H1 (cell line): ENCODE measurements at regions not wholly inside any gene's neighbourhood (a gene's known extent, or its start where the extent isn't known, plus 50 kb on each side); places are given as distances from the start of the nearest gene placed in this dataset.

Experiments
- CTCF ChIA-PET: fragments of 300-600 bp; sonication (Branson Sonifier 250); formaldehyde crosslinking; loops from one replicate; lab custom pipeline; 2021; ENCODE audit not compliant: partially characterized antibody; lab: Charles Lee
- POLR2A ChIA-PET: fragments of 300-600 bp; sonication (Branson Sonifier 250); formaldehyde crosslinking; loops from one replicate; lab custom pipeline; 2021; ENCODE audit warnings: inconsistent platforms; ENCODE audit not compliant: partially characterized antibody; lab: Charles Lee
- DNase-seq, 2 experiments: peaks; one replicate each; pipeline versions ENCODE4 v3.0.0 to v3.0.0-alpha.2; 2010 to 2022; ENCODE audit warnings: low spot score in 2 of 2, low read depth in 1 of 2, mixed read lengths in 1 of 2
- FAIRE-seq: peaks from 2 replicates; lab custom pipeline; 2011; peaks lifted over from hg19 to GRCh38; lab: Jason Lieb, UNC
- H2AFZ ChIP-seq: 2 replicates; pipeline ENCODE4 v1.8.1; 2012; ENCODE audit warnings: low read length, inconsistent platforms
- H2AK5ac ChIP-seq: 2 replicates; pipeline ENCODE4 v1.6.1; 2013; ENCODE audit warnings: low read depth, low read length
- H2BK120ac ChIP-seq: replicated peaks from 2 replicates; pipeline ENCODE3; 2013; ENCODE audit warnings: low read depth, low read length, inconsistent platforms
- H2BK12ac ChIP-seq: 2 replicates; pipeline ENCODE4 v1.6.1; 2013; ENCODE audit warnings: low read depth, low read length
- H2BK15ac ChIP-seq: 2 replicates; pipeline ENCODE4 v1.6.1; 2013; ENCODE audit warnings: low read length
- H2BK20ac ChIP-seq: 2 replicates; pipeline ENCODE4 v1.6.1; 2013; ENCODE audit warnings: low read length
- H2BK5ac ChIP-seq: 2 replicates; pipeline ENCODE4 v1.6.1; 2013; ENCODE audit warnings: low read depth, low read length
- H3K14ac ChIP-seq: 2 replicates; pipeline ENCODE4 v1.6.1; 2013; ENCODE audit warnings: inconsistent platforms; ENCODE audit not compliant: insufficient read length
- H3K18ac ChIP-seq: 2 replicates; pipeline ENCODE4 v1.6.1; 2013; ENCODE audit warnings: low read length; ENCODE audit errors: extremely low read depth
- H3K23ac ChIP-seq: 2 replicates; pipeline ENCODE4 v1.6.1; 2013; ENCODE audit warnings: inconsistent platforms; ENCODE audit not compliant: insufficient read length
- H3K23me2 ChIP-seq: 2 replicates; pipeline ENCODE4 v1.6.1; 2013; ENCODE audit warnings: low read depth, low read length
- H3K27ac ChIP-seq: 2 replicates; pipeline ENCODE4 v1.6.1; 2011; ENCODE audit warnings: low read depth, low read length, inconsistent platforms
- H3K27me3 ChIP-seq, 4 experiments: replicated peaks in 1 of 4; 1 replicate in 1 of 4; 2 replicates in 3 of 4; pipeline versions ENCODE4 v1.6.1 to v1.8.1; 2011 to 2013; ENCODE audit warnings: low read length in 3 of 4, mild to moderate bottlenecking in 3 of 4, inconsistent platforms in 2 of 4, mixed read lengths in 2 of 4, moderate library complexity in 1 of 4; ENCODE audit not compliant: control insufficient read depth in 3 of 4, insufficient read depth in 3 of 4; ENCODE audit errors: extremely low read depth in 1 of 4
- H3K36me3 ChIP-seq, 4 experiments: 2 replicates each; pipeline versions ENCODE4 v1.6.1 to v1.8.1; 2011 to 2013; ENCODE audit warnings: mild to moderate bottlenecking in 4 of 4, low read length in 3 of 4, moderate library complexity in 2 of 4, control low read depth in 1 of 4, inconsistent platforms in 1 of 4; ENCODE audit not compliant: insufficient read depth in 4 of 4, control insufficient read depth in 2 of 4
- H3K4ac ChIP-seq: replicated peaks from 2 replicates; pipeline ENCODE3; 2013; ENCODE audit warnings: low read length, low read depth, mixed read lengths, inconsistent platforms; ENCODE audit not compliant: insufficient read length
- H3K4me1 ChIP-seq, 4 experiments: replicated peaks in 1 of 4; 1 replicate in 1 of 4; 2 replicates in 3 of 4; pipeline versions ENCODE4 v1.6.1 to v1.8.1; 2011 to 2013; ENCODE audit warnings: low read length in 3 of 4, inconsistent platforms in 2 of 4, mixed read lengths in 1 of 4; ENCODE audit not compliant: insufficient read depth in 4 of 4, control insufficient read depth in 3 of 4
- H3K4me2 ChIP-seq, 2 experiments: 2 replicates each; pipeline versions ENCODE4 v1.6.1 to v1.8.1; 2011 to 2013; ENCODE audit warnings: low read depth in 2 of 2, low read length in 2 of 2, control low read depth in 1 of 2, inconsistent platforms in 1 of 2, mild to moderate bottlenecking in 1 of 2; ENCODE audit not compliant: insufficient read depth in 1 of 2
- H3K4me3 ChIP-seq, 4 experiments: fragments of 200-600, 300-600 bp in 1 of 4; sonication (generic), shearing (Covaris generic), sonication (Bioruptor Twin) in 1 of 4; 2 replicates each; pipeline versions ENCODE4 v1.5.1 to v1.8.1; 2011 to 2016; ENCODE audit warnings: low read length in 4 of 4, low read depth in 3 of 4, control low read depth in 2 of 4, inconsistent platforms in 2 of 4, mild to moderate bottlenecking in 2 of 4, mixed read lengths in 1 of 4, moderate library complexity in 1 of 4; ENCODE audit not compliant: insufficient read depth in 2 of 4; ENCODE audit errors: extremely low read depth in 1 of 4
- H3K56ac ChIP-seq: replicated peaks from 2 replicates; pipeline ENCODE3; 2013; ENCODE audit warnings: low read depth, mild to moderate bottlenecking, mixed read lengths, low read length, inconsistent platforms; ENCODE audit not compliant: insufficient read length
- H3K79me1 ChIP-seq: 2 replicates; pipeline ENCODE4 v1.6.1; 2013; ENCODE audit warnings: low read depth, low read length, control low read depth
- H3K79me2 ChIP-seq, 2 experiments: 2 replicates each; pipeline versions ENCODE4 v1.6.1 to v1.8.1; 2012 to 2013; ENCODE audit warnings: low read length in 2 of 2, mild to moderate bottlenecking in 2 of 2, inconsistent platforms in 1 of 2; ENCODE audit not compliant: insufficient read depth in 2 of 2, control insufficient read depth in 1 of 2
- H3K9ac ChIP-seq, 4 experiments: replicated peaks in 1 of 4; 1 replicate in 1 of 4; 2 replicates in 3 of 4; pipeline versions ENCODE4 v1.6.1 to v1.8.1; 2011 to 2013; ENCODE audit warnings: low read depth in 3 of 4, low read length in 3 of 4, control low read depth in 2 of 4, mild to moderate bottlenecking in 2 of 4, moderate library complexity in 2 of 4, inconsistent platforms in 1 of 4; ENCODE audit errors: extremely low read depth in 1 of 4
- H3K9me3 ChIP-seq, 2 experiments: 2 replicates each; pipeline versions ENCODE4 v1.6.1 to v1.8.1; 2012 to 2013; ENCODE audit warnings: mild to moderate bottlenecking in 2 of 2, moderate library complexity in 2 of 2, control low read depth in 1 of 2, inconsistent platforms in 1 of 2, low read depth in 1 of 2, low read length in 1 of 2, mixed read lengths in 1 of 2; ENCODE audit not compliant: insufficient read depth in 2 of 2
- H4K20me1 ChIP-seq, 2 experiments: replicated peaks in 1 of 2; 2 replicates each; pipeline versions ENCODE3 to v1.8.1; 2011 to 2013; ENCODE audit warnings: inconsistent platforms in 2 of 2, low read length in 2 of 2, mild to moderate bottlenecking in 1 of 2; ENCODE audit not compliant: insufficient read depth in 2 of 2, control insufficient read depth in 1 of 2
- H4K5ac ChIP-seq: 2 replicates; pipeline ENCODE4 v1.6.1; 2013; ENCODE audit warnings: low read length, low read depth, mixed read lengths, inconsistent platforms; ENCODE audit not compliant: insufficient read length
- H4K8ac ChIP-seq: 2 replicates; pipeline ENCODE4 v1.8.0; 2013; ENCODE audit warnings: mild to moderate bottlenecking, moderate library complexity, low read length, inconsistent platforms; ENCODE audit not compliant: insufficient read depth; ENCODE audit errors: extremely low read depth
- H4K91ac ChIP-seq: replicated peaks from 2 replicates; pipeline ENCODE3; 2013; ENCODE audit warnings: low read length, mixed read lengths, inconsistent platforms; ENCODE audit not compliant: insufficient read length
- CBX8 ChIP-seq: fragments of 300-800, 300-1000 bp; sonication (generic); IDR thresholded peaks from 2 replicates; pipeline ENCODE4 v1.7.1; 2016; ENCODE audit warnings: low read depth, low read length, borderline replicate concordance
- E2F6 ChIP-seq: IDR thresholded peaks from 2 replicates; pipeline ENCODE4 v1.6.1; 2012; ENCODE audit warnings: inconsistent platforms
- FOSL1 ChIP-seq: IDR thresholded peaks from 2 replicates; pipeline ENCODE4 v1.6.1; 2011; ENCODE audit warnings: mild to moderate bottlenecking, low read depth, low read length, moderate library complexity; ENCODE audit not compliant: insufficient read depth
- POU5F1 ChIP-seq: IDR thresholded peaks from 2 replicates; pipeline ENCODE4 v1.6.1; 2011; ENCODE audit warnings: low read depth, mild to moderate bottlenecking, low read length, moderate library complexity
- RXRA ChIP-seq: IDR thresholded peaks from 2 replicates; pipeline ENCODE4 v1.6.1; 2011; ENCODE audit warnings: low read depth, mild to moderate bottlenecking, low read length, moderate library complexity; ENCODE audit not compliant: insufficient read depth

DNA sequence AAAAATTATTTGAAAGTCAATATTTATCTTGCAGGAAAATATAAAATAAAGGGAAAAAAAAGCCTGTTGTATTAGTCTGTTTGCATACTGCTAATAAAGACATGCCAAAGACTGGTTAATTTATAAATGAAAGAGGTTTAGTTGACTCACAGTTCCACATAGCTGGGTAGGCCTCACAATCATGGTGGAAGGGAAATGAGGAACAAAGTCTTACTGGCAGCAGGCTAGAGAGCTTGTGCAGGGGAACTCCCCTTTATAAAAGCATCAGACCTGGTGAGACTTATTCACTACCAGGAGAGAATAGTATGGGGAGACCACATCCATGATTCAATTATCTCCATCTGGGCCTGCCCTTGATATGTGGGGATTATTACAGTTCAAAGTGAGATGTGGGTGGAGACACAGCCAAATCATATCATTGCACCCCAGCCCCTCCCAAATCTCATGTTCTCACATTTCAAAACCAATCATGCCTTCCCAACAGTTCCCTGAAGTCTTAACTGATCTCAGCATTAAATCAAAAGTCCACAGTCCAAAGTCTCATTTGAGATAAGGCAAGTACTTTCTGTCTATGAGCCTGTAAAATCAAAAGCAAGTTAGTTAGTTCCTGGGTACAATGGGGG, 1416.5 kb upstream of the SPRY2 start:
- Histone ChIP-seq H3K14ac (no peak overlapping the region), H3K23me2 (no peaks in the 10 kb centered on the region), H4K91ac (no peak overlapping the region), H3K4ac (no peak overlapping the region), H4K5ac (no peak overlapping the region), H3K79me2 (no peaks in the 10 kb centered on the region), H3K56ac (no peak overlapping the region), H3K27me3 (no peaks in the 10 kb centered on the region), H2BK120ac (no peak overlapping the region), H3K23ac (no peak overlapping the region), H3K4me2 (no peak overlapping the region), H4K20me1 (no peaks in the 10 kb centered on the region), H2BK5ac (no peak overlapping the region), H3K18ac (no peak overlapping the region), H2BK15ac (no peak overlapping the region), H2BK12ac (no peak overlapping the region), H3K27ac (no peak overlapping the region), H2AK5ac (no peak overlapping the region), H3K79me1 (no peaks in the 10 kb centered on the region), H2BK20ac (no peak overlapping the region), H3K36me3 (no peaks in the 10 kb centered on the region), H3K9me3 (peaks cover 14% of the 10 kb centered on the region in 2 experiments; a peak in 2 of 4 replicates), H3K9ac (no peak overlapping the region), H4K8ac (no peak overlapping the region), H3K4me1 (no peaks in the 10 kb centered on the region), H2AFZ (no peak overlapping the region)
- no peak for DNase-seq
- POLR2A ChIA-PET, result no interaction called here
- TF ChIP-seq FOSL1 (no peak), RXRA (no peak), POU5F1 (no peak), E2F6 (no peak), CBX8 (no peak)
- TF ChIP-seq, all 59 proteins: peak for 0
- FAIRE-seq, result no peak
- CTCF ChIA-PET, result interaction anchor here (1.2 kb wide), 1 partner anchor 25 kb away, joined by 3 read pairs; no protein-coding TSS in a partner anchor
- H3K4me3 ChIP-seq, result no peak overlapping the region
